Left lung (tissue), 4 donors: ENCODE measurements at regions not wholly inside any gene's neighbourhood (a gene's known extent, or its start where the extent isn't known, plus 50 kb on each side); places are given as distances from the start of the nearest gene placed in this dataset.

Source experiments
- ATAC-seq: fragments of 200-7000 bp; cut with Tn5 transposase; one replicate; pipeline ENCODE4 v1.9.1; 2020; ENCODE audit warnings: moderate library complexity
- DNase-seq, 4 donors: peaks; one replicate each; pipeline ENCODE4 v3.0.0-alpha.2; 2013 to 2020
- H3K27ac ChIP-seq, 2 donors: fragments of 200-600 bp; sonication (generic) in 1 of 2; one replicate each; pipeline versions ENCODE4 v1.5.0 to v1.8.0; 2020 to 2021
- H3K27me3 ChIP-seq, 2 donors: fragments of 200-600 bp; sonication (generic) in 1 of 2; one replicate each; pipeline versions ENCODE4 v1.5.0 to v1.8.0; 2020 to 2021
- H3K36me3 ChIP-seq, 2 donors: fragments of 200-600 bp; sonication (generic) in 1 of 2; one replicate each; pipeline versions ENCODE4 v1.5.0 to v1.8.0; 2020 to 2021
- H3K4me1 ChIP-seq, 2 donors: fragments of 200-600 bp; one replicate each; pipeline ENCODE4 v1.8.0; 2021
- H3K4me3 ChIP-seq, 2 donors: fragments of 200-600 bp; sonication (generic) in 1 of 2; one replicate each; pipeline versions ENCODE4 v1.5.0 to v1.8.0; 2020 to 2021; ENCODE audit warnings: mild to moderate bottlenecking in 1 of 2
- H3K9me3 ChIP-seq, 2 donors: fragments of 200-600 bp; sonication (generic) in 1 of 2; one replicate each; pipeline versions ENCODE4 v1.5.0 to v1.8.0; 2020 to 2021
- intact Hi-C, 2 donors: fragments of 100-400 bp; cut with DNase I; formaldehyde crosslinking; loops; one replicate each; pipeline versions ENCODE4 v1.11.2 to v1.14.2; 2022
- TF ChIP-seq, protein P1 (sequence below), 2 donors: fragments of 200-600 bp; sonication (generic) in 1 of 2; IDR thresholded peaks; one replicate each; pipeline versions ENCODE4 v1.5.0 to v1.8.0; 2021; ENCODE audit warnings: antibody characterized with exemption in 2 of 2
- donor health status: DM: no; HTN: yes; CAD: no.
- donor health status: DM: no; HTN: no; CAD: no.

DNA sequence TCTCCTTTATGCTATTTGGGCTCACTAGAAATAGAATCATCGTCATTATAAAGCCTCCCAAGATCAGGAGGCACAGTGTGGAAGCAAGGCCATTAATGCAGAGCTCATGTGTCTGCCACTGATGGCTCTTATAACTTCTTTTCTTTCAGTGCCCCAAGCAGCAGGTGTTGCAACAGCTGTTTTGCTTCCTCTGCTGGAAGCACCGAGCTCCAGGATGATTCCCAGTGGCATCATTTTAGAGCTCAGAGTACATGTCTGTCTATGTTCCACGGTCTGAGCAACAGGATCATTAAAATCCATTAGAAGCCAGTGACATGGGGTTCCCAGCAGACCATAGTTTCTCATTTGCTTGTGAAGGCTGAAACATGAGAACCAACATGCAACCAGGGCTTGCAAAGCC lies 803.0 kb upstream of the FAT3 start:
- Histone ChIP-seq H3K9me3 (no peaks in the 10 kb centered on the region), H3K27ac (no peak overlapping the region), H3K4me3 (no peak overlapping the region), H3K36me3 (no peaks in the 10 kb centered on the region), H3K4me1 (no peaks in the 10 kb centered on the region), H3K27me3 (no peaks in the 10 kb centered on the region)
- intact Hi-C loops: no loop called here
- TF ChIP-seq, protein P1, sequence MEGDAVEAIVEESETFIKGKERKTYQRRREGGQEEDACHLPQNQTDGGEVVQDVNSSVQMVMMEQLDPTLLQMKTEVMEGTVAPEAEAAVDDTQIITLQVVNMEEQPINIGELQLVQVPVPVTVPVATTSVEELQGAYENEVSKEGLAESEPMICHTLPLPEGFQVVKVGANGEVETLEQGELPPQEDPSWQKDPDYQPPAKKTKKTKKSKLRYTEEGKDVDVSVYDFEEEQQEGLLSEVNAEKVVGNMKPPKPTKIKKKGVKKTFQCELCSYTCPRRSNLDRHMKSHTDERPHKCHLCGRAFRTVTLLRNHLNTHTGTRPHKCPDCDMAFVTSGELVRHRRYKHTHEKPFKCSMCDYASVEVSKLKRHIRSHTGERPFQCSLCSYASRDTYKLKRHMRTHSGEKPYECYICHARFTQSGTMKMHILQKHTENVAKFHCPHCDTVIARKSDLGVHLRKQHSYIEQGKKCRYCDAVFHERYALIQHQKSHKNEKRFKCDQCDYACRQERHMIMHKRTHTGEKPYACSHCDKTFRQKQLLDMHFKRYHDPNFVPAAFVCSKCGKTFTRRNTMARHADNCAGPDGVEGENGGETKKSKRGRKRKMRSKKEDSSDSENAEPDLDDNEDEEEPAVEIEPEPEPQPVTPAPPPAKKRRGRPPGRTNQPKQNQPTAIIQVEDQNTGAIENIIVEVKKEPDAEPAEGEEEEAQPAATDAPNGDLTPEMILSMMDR (IDR thresholded peaks at IDR 0.05): no peak
- ATAC-seq (no peak), DNase-seq (no peak)

DNA sequence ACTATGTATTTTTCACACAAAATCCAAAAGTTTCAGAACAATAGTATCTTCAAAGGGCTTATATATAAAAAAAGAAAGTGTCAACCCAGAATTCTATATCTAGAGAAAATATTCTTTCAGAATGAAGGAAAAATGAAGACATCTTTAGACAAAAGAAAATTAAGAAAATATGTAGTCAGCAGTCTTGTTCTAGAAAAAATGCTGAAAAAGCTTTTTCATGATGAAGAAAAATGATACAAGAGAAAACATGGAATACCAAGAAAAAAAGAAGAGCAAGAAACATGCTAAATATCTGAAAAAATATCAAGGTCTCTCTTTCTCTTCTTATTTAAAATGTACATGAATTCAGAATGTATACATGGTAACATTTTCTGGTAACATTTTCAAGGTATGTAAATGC lies 816.8 kb upstream of the FAT3 start:
- no peak for ATAC-seq
- Histone ChIP-seq H3K27ac (no peak overlapping the region), H3K9me3 (no peaks in the 10 kb centered on the region), H3K4me1 (no peaks in the 10 kb centered on the region), H3K36me3 (no peaks in the 10 kb centered on the region), H3K27me3 (no peaks in the 10 kb centered on the region), H3K4me3 (no peak overlapping the region)
- no peak for DNase-seq
- TF ChIP-seq, protein P1 (IDR thresholded peaks at IDR 0.05): no peak
- intact Hi-C loops: no loop called here

DNA sequence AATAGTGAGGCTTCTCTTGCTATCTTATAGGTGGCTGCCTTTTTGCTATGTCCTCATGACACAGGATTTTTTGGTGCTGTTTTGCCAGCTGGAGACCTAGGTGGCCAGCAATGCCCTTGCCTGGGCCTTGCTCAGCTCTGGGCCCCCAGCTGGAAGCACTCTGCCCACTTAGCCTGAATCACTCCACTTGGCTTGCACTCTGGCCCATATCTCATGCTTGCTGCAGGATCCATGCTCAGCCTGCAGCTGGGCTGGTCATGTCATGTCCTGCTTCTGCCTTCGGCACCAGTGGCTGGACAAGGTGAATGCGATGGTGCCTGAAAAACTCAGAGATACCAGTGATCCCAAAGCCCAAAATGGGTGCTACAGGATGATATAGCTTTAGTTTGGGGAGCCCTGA lies 818.6 kb upstream of the FAT3 start:
- peaks cover 0 to 7% of the 10 kb centered on the region in 2 donors for H3K9me3 ChIP-seq
- no peaks in the 10 kb centered on the region for H3K36me3 ChIP-seq
- H3K27me3 ChIP-seq: no peaks in the 10 kb centered on the region
- DNase-seq (peak in 1 of 4 donors; percentile 20), ATAC-seq (no peak)
- TF ChIP-seq, protein P1 (IDR thresholded peaks at IDR 0.05): no peak
- H3K4me1 ChIP-seq: no peaks in the 10 kb centered on the region
- H3K27ac ChIP-seq: no peak overlapping the region
- intact Hi-C loops: no loop called here
- no peak overlapping the region for H3K4me3 ChIP-seq

DNA sequence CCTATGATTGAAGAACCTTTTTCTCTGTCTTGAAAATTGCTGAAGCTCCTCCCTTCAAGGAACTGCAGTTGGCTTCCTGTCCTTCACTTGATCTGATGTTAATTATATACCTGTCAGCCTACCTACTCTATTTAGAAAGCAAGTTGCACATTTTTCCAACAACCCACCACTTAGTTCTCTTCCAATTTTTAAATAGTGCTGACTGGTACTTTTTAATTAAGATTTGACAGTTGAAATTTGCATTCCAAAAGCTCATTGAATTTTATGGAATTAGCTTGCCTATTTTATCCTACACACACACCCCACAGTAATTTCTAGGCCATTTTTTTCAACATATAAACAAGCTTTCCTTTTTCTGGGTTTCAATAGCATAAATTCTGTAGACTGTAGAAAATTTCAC lies 820.3 kb upstream of the FAT3 start:
- TF ChIP-seq, protein P1 (IDR thresholded peaks at IDR 0.05): no peak
- DNase-seq (no peak), ATAC-seq (no peak)
- no peaks in the 10 kb centered on the region for H3K27me3 ChIP-seq
- peaks cover 0 to 11% of the 10 kb centered on the region in 2 donors for H3K9me3 ChIP-seq
- H3K4me3 ChIP-seq: no peak overlapping the region
- H3K36me3 ChIP-seq: no peaks in the 10 kb centered on the region
- H3K4me1 ChIP-seq: no peaks in the 10 kb centered on the region
- H3K27ac ChIP-seq: no peak overlapping the region
- intact Hi-C loops: no loop called here

DNA sequence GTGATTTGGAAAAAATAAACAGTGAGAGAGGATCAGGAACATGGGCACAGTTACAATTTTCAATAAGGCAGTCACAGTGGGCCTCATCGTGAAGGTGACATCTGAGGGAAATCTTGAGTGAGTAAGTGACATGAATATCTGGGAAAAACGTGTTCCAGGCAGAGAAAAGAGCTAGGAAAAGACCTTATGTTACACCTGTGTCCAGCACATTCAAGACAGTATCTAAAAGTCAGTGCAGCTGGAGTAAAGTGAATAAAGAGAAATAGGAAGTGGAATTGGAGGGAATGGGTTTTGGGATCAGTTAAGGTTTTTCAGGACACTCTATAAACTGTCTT lies 827.5 kb upstream of the FAT3 start:
- no peak overlapping the region for H3K4me3 ChIP-seq
- DNase-seq (no peak), ATAC-seq (no peak)
- no peak overlapping the region for H3K27ac ChIP-seq
- intact Hi-C loops: no loop called here
- TF ChIP-seq, protein P1 (IDR thresholded peaks at IDR 0.05): no peak
- no peaks in the 10 kb centered on the region for H3K36me3 ChIP-seq
- no peaks in the 10 kb centered on the region for H3K27me3 ChIP-seq
- peaks cover 0 to 11% of the 10 kb centered on the region in 2 donors for H3K9me3 ChIP-seq
- H3K4me1 ChIP-seq: no peaks in the 10 kb centered on the region
